ENCODE measurements at regions not wholly inside any gene's neighbourhood (a gene's known extent, or its start where the extent isn't known, plus 50 kb on each side); places are given as distances from the start of the nearest gene placed in this dataset.

DNA sequence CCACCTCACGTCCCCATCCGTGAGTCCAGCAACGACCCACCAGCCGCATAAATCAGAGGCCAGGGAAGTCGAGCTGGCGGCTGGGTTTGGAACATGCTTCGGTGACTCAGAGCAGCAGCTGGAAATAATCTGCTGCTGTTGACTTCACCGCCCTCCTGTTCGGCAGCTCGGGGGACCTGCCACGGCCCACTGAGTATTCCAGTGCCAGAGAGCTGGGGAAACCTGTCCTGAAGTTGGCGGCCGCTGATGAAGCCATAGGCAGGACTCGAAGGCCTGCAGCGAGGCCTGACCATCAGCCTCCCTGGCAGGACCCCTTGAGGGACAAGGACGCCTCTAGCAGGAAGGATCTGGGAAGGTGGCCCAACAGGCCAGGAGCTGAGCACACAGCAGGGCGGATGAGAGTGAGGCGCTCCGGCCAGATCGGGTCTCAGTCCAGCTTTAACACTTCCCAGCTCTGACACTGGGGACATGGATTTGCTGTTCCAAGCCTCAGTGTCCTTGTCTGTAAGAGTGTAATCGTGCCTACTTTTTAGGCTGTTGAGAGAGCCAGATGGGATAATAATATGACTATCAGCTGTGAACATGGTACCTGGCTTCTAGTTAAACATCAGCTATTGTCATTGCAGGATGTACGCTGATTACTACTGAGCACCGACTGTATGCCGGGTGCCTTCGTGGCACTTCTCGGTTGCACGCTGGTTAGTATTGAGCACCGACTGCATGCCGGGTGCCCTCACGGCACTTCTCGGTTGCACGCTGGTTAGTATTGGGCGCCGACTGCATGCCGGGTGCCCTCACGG is 50.4 kb upstream of the CIBAR2 start:
- DNase-seq (ENCODE audit: low read depth, low spot score): no peak

DNA sequence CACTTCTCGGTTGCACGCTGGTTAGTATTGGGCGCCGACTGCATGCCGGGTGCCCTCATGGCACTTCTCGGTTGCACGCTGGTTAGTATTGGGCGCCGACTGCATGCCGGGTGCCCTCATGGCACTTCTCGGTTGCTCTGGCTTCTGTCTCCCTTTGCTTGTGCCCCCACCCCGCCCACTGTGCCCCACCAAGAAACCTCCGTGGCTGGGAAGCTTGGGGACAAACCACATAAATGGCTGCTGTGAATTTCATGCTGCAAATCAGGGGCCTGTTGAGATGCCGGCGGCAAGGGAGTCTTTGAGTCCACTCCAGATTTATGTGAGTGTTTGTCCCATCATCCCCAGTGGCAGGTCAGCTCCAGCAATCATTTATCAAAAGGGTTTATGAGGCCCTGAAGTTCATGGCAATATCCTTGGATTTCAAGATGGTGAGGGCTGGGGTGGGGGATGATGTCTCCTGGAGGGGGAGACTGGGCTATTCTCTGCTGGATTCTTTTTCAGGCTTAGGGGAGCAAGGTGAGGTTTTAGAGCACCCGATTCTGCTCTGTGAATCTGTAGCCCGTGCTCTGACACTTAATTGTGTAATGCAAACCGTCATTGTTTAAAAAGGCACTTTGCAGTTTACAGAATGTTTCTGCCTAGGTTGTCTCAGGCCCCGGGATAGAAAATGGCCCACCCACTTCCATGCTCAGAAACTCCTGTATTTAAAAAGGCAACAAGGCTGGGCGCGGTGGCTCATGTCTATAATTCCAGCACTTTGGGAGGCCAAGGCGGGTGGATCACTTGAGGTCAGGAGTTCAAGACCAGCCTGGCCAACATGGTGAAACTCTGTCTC is 51.2 kb upstream of the CIBAR2 start:
- no peak for DNase-seq (ENCODE audit: low read depth, low spot score)

DNA sequence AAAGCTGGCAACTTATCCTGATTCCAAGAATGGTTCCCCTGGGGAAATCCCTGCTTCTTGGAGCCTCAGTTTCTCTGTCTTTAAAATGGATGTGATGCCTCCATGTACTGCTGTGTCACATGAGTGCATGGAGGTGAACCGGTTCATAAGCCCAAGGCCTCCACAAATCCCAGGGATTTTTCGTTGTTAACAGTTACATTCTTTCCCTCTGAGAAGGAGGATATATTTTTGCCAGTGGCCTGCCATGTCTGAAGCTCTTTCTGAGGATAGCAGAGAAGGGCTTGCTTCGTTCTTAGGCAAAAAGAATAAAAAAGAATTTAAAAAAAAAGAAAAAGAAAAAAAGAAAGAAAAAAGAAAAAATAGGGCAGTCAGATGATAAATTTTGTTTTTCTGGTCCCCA is 52.2 kb upstream of the CIBAR2 start:
- DNase-seq (ENCODE audit: low read depth, low spot score): no peak

DNA sequence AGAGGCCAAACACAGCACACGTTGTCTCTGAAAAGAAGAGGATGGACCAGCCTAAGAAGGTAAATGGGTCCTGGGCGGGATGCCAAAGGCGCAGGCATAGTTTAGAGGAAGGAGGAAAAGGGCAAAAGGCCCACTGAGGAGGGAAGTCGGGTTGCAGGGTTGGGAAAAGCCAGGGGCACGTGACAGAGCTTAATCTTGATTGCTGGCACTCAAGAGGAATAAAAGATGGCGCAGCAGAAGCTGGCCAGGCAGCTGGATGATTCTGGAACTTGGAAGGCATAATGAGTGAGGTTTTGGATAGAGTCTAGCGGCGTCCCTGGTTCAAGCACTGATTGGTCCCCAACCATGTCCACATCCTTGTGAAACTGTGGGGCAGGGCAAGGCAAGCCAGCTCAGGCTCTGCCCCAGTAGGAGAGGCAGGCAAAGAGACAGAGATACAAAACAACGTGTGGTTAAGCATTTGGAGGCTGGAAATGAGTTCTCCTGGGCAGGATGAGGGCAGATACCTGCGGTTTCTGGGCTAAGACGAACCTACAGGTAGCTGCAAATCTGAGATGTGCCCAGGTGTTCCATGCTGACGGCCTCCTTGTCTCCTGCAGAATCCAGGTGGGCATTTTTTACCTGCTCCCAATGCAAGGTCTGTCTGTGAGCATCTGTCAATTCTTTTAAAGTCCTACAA is 52.7 kb upstream of the CIBAR2 start:
- no peak for DNase-seq (ENCODE audit: low read depth, low spot score)

DNA sequence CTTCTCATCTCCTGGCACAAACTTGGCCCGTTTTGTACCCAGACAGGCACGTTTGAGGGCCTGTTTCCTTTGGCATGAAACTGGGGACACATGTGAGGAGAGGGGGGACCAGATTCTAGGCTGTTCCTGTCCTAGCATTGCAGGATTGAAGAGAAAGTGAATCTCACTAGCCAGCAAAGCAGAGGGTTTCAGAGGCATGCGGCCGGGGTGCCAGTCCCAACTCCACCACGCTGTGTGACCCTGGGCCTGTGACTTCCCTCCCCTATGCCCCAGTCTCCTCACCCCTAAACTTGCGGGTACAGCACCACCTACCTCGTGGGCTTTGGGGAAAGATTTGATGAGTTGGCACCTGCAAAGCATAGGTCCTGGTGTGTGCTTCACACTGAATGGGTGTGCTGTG is 53.5 kb upstream of the CIBAR2 start:
- no peak for DNase-seq (ENCODE audit: low read depth, low spot score)

DNA sequence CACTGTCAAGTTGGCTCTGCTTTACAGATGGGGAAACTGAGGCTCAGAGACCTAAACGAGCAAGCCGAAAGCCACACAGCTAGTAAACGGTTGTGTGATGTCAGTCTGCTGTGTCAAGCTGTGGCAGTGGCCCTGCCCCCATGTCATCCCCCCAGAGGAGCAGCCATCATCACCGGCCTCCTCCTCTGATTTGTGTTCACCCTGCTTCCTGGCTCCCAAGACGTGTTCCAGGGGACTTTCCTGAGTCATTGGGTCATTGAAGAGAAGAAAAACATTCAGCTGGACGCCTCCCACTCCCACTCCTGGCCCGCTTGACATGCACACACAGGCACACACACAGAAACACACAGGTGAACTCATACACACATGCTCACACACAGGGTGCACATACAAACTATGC is 54.0 kb upstream of the CIBAR2 start:
- DNase-seq (ENCODE audit: low read depth, low spot score): no peak

DNA sequence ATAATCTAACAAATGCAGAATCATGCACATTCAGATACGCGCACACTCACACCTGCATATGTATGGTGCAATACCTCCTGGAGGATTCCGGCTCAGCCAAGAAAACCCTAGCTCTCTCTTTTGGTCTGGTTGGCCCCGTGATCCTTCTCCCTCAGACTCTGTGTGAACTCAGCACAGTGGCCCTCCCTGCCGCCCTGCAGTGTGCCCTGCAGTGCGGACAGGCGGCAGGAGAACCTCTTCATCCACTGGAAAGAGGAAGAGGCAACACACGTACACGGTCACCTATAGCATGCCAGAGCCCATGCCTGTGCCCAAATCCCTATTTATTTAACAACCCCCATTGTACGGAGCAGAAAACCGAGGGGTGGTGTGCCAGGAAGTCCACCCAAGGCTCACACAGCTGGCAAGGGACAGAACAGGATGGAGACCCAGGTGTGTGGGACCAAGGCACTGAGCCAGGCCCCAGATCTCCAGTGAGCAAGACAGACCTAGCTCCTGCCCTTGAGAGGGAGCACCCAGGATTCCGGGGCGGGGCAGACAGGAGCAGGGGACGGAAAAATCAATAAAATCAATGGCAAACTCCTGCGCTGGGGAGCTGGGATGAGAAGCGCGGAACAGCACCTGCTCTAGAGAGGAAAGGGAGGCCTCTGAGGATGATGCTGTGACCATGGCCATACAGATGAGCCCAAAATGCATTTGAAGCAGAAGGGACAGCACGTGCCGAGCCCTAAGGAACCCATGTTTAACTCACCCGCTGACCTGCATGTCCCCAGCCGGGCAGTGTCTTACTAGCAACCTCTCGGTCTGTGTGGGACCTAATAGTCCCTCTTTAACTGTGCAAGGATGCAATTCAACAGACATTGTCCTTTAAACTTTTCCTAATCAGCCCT is 54.7 kb upstream of the CIBAR2 start:
- DNase-seq (ENCODE audit: low read depth, low spot score): no peak

DNA sequence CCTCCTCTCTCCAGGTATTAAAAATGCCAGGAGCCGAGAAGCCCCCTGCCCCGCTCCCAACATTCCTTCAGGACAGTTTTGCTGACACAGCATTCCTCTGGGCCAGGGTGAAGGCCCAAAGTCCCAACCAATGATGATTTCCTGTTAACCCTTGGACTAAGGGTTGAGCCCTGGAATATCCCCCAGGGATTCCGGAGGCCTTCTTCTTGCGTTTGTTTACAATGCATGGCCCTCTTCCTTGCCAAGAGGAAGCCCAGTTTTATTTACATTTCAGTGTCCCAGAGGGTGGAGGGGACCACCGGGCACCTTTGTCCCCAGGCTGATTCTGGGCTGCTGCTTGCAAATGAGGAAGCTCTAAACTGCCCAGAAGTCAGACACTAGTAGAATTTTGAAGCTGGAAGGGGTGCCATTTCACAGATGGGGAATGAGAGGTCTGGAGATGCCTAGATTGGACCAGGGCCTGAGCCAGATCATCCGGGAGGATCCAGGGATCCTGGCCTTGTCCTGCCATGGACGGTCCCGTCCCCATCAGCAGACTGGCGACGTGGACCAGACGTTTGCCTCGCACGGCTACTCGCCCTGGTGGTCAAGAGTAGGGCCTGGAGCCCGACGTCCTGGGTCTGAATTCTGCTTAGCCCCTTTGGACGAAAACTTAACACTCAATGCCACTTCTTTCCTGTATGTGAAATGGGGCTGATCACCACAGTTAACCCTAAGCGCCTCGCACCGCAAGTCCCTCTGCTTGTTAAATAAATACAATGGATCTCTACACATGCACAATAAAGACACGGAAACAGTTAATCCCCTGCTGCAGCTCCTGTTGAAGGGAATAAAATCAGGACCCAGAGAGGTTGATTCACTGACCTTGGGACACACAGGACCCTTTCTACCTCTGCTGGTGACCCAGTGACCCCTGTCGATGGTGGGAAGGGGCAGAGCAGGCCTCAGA is 55.6 kb upstream of the CIBAR2 start:
- DNase-seq (ENCODE audit: low read depth, low spot score): no peak

DNA sequence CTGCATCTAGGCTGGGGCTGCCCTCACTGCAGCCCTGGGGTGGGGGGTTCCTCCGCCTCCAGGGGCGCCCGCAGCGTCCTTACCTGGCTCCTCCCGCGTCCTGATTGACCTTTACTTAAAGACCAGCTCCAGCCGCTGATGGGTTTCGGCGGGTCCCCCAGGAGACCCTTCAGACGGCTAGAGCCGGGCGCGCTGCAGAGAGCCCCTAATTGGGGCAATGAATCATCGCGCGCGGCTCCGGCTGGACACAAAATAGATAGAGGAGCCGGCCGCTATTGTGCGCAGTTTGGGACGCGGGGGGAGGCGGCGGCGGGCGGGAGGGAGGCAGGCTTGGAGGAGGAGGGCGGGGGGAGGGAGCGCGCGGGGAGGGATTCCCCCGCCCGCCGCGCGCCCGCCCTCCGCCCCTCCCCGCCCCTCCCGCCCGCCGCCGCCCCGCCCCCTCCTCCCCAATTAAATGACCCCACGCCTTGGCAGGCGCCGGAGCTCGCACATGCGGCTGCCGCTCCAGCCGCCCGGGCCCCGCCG is 56.5 kb upstream of the CIBAR2 start:
- no peak for DNase-seq (ENCODE audit: low read depth, low spot score)

DNA sequence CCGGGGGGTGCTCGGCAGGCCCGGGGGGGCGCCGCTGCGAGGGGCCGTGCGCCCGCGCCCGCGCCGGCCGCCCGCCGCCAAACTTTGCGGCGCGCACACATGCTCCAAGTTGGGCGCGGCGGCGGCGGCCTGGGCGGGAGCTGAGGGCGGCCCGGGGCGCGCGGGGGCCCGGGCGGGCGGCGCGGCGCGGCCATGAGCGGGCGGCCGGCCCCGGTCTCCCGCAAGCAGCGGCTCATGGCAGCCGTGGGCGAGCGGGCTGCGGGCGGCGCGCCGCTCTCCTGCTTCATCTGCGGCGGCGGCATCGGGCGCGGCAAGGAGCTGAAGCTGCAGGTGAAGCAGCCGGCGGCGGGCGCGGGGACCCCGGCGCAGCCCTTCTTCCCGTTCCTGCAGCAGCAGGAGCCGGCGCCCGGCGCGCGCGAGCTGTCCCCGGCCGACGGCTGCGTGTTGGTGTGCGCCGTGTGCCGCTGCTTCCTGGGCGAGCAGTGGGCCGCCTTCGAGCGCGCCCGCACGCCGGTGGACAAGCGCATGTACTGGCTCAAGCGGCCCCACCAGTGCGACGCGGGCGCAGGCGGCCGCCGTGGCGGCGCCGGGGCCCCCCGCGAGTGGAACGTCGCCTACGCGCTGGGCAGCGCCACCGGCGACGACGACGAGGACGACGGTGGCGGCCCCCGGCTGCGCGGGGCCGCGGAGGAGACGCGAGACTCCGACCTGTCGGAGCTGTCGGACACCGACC is 57.2 kb upstream of the CIBAR2 start:
- no peak for DNase-seq (ENCODE audit: low read depth, low spot score)

DNA sequence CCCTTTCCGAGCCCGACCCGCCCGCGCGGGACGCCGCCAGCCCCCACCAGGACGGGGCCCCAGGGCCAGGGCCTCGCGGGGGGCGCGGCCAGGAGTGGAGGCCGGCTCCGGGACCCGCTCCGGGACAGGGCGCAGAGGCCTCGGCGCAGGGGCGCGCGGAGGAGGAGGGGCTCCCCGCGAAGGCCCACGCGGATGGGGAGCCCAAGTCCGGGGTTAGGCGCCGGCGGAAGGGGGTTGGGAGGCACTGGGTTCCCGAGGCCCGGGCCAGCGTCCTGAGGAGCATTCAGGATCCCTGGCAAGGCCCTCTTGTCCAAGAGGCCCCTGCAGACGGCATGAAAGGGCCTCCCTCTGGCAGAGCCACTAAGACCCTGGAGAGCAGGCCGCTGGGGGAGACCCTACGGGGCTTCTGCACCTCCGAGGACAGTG is 57.8 kb upstream of the CIBAR2 start:
- DNase-seq (ENCODE audit: low read depth, low spot score): no peak

DNA sequence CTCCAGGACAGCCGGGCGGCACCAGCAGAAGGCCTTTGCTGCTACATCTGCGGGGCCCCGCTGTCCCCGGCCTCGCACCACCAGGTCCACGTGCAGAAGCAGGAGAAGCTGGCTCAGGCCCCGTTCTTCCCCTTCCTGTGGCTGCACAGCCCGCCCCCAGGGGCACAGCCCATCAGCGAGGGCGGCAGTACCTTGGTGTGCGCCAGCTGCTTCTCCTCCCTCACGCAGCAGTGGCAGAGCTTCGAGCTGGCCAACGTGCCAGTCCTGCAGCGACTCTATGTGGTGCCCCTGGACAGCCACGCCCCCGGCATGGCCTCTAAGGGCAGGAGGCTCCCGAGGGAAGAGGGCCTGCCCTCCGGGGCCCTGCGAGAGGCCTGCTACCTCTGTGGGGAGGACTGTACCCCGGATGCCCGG is 58.3 kb upstream of the CIBAR2 start:
- no peak for DNase-seq (ENCODE audit: low read depth, low spot score)

DNA sequence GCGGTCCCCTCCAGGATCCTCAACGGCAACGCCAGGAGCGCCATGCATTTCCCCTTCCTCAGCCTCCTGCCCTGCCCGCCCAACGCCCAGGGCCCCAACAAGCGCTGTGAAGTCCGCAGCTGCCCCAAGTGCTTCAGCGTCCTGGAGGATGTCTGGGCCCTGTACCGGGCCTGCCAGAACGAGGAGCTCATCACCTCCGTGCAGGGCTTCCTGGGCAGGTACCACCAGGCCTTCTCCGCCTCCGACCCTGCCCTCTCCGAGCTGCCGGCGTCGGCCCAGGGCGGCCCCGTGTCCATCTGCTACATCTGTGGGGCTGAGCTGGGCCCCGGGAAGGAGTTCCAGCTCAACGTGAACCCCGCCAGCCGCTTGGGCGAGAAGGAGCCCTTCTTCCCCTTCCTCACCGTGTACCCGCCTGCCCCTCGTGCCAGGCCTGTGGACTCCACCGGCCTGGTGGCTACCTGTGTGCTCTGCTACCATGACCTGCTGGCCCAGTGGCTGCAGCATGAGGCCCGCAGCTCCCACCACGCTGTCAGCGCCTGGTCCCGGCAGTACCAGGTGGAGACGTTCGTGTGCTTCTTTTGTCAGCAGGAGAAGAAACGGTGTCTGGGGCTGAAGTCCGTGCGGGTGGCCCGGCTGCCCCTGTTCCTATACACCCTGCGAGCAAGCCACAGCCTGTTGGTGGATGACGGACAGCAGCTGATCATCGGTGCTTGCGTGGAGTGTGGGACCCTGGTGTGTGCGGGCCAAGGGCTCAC is 58.9 kb upstream of the CIBAR2 start:
- no peak for DNase-seq (ENCODE audit: low read depth, low spot score)

DNA sequence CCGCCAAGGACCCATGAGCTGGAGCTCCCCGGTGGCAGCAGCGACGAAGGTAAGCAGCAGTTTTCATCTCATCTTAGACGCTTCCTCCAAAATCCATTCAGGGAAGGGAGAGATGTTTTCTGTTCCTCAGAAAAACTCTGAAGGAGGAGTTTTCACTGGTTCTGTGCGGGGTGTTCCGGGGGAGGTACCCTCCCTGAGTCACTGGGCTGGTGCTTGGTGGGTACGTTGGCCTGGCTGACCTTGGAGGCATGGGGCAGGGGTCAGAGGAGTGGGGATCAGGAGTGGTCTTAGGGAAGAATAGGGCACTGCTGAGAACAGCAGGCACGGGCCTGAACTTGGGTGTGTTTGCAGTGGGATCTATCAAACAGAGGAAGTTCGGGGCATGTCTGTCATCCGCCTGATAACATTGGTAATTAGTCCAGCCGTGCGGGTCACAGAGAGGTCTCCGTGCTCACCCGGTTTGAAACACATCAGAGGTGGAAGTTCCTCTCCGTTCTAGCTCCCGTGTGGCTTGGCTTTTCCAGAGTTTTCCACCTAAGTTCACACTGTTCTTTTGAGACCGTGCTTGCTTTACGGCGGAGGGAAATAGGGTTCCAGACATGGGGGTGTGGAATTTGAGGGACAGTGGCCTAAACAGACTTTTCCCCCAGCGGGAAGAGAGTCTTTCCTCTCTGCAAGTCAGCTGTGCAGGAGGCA is 59.6 kb upstream of the CIBAR2 start:
- DNase-seq (ENCODE audit: low read depth, low spot score): peak; percentile 71

DNA sequence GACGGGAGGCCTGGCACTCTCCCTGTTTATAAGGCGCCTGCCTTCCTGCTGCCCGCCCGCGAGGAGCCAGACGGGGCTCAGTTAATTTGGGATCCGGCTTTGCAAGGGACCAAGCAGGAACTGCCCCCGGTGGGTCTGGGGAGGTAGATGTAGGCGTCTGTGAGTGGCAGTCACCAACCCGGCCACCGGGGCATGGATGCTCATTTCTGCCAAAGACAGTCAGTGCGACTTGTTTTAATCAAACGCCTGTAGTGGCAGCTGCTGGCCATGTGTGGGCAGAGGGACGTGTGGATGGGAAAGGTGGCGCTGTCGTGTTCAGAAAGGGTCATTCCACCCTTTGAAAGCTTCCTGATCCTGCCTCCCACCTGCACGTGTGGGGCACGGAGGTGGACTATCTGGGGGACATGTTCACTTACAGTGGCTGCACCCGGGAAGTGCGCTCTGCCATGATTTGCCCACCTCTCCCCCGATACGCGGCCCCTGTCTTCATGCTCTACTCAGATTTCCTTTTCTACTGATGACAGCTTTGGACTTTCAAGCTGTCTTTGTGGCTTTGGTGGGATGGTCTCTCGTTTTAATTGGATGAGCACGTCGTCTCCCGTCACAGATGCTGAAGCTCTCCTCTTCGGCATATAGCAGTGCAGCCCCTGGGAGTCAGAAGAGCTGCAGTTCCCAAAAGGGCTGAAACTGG is 60.3 kb upstream of the CIBAR2 start:
- DNase-seq (ENCODE audit: low read depth, low spot score): no peak

DNA sequence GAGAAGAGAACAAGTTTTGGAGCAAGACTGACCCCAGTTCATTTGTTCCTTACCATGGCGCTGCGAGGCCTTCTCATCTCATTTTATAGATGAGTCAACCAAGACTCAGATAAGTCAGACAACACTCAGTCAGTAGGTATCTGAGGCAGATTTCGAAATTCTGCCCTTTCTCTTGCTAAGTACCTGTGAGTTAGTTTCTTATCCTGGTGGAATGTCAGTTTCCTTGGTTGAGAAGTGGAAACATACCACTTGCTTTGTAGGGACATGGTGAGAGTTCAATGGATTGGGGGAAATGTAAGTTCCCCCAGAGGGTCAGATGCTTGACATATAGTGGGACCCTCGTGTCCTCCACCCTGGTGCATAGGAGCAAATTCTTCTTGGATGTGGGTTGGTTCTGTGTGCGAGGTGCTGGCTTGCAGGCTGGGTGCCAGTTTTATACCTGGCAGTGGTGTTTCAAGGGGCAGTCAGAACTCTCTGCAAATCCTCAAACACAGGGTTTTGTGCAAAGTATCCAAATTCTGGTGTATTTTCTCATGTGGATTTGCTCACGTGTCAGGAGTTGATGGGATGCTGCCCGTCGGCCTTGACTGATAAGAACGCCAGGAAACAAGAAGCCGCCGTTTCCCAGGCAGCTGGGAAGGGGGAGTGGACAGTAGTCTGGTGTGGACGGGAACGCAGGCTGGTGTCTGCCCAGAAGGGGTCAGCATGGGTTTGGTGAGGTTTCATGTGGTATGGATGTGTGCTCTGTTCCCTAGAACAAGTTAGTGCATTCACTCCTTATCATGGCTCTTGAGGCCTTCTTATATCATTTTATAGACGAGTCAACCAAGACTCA is 61.1 kb upstream of the CIBAR2 start:
- peak; percentile 67 for DNase-seq (ENCODE audit: low read depth, low spot score)
